ENCODE measurements at regions not wholly inside any gene's neighbourhood (a gene's known extent, or its start where the extent isn't known, plus 50 kb on each side); places are given as distances from the start of the nearest gene placed in this dataset.

GRCh38 chr18:42636309-42636708, 479.2 kb downstream of the RIT2 start:
- no peak for TF ChIP-seq CTCF (conservative IDR thresholded peaks at IDR 0.05)
- TF ChIP-seq EZH2 (IDR thresholded peaks at IDR 0.05; ENCODE audit: low read depth): no peak
